NCI-H2196 (cell line): ENCODE measurements at regions not wholly inside any gene's neighbourhood (a gene's known extent, or its start where the extent isn't known, plus 50 kb on each side); places are given as distances from the start of the nearest gene placed in this dataset.

ENCODE experiments used
- DNase-seq: peaks from one replicate; lab custom pipeline; 2025; ENCODE audit not compliant: unreplicated experiment; lab: John Stamatoyannopoulos, UW

- DNase-seq: no peak
These were observed 1134.4 kb upstream of the TSPY4 start for GRCh38 chrY:8202837-8203236.

DNA sequence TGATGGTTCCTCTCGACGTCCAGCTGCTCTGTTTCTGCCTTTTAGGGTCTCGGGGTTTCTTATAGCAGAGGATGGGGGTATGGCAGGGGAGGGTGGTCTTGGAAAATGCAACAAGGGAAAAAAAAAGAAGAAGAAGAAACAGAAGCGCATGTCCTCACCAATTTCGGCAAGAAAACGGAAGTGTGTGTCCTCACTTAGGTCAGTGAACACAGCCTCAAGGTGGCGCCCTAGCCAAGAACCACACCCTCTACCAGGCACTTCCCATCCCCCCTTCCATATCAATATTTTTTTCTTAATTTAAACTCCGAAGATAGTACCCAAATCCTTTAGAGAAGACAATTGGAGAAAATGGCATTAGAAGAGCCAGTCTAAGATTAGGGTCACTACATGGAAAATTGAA lies 1096.1 kb upstream of the TSPY4 start:
- DNase-seq: no peak

DNA sequence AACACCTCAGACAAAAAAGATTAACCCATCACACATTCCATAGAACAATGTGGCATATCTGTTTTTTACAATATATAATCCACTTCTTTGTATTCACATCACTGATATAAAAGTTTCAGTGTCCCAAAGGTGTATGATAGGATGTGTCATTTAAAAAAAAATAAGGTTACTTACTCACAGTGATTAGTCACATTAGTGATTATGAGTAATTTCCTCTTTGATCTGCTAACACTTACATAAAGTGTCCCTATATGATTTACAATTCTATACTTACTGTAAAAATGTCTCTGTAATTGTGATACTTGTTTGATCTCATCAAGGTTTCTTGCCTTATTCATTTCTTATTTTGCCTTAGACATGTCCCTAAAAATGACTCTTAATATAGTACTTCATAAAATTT lies 1063.5 kb upstream of the TSPY4 start:
- DNase-seq: no peak

DNA sequence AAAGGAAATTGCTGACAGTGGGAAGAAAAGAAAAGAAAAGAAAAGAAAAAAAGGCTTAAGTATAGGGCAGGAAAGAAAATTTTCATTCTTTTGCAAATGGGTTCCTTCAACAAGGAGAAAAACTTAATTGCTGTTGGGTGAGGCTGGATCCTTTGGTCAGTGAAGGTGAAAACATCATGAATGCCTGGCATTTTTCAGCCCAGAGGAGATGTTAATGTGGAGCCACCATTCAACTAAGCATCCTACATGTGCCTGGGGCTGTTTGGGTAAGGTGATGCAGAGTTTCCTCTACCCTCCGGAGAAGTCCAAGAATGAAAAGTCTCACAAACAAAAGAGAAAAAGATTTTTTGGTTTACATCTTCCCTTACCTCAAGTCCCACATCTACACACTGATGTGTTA lies 1032.2 kb upstream of the TSPY4 start:
- DNase-seq: no peak

- no peak for DNase-seq
These were observed 1013.2 kb upstream of the TSPY4 start for GRCh38 chrY:8324113-8324512.

GRCh38 chrY:8326944-8327343 lies 1010.3 kb upstream of the TSPY4 start:
- DNase-seq: no peak

GRCh38 chrY:8327708-8328354 lies 1009.4 kb upstream of the TSPY4 start:
- no peak for DNase-seq

- no peak for DNase-seq
These were observed 1007.8 kb upstream of the TSPY4 start for GRCh38 chrY:8329431-8329830.

- DNase-seq: no peak
These were observed 1007.3 kb upstream of the TSPY4 start for GRCh38 chrY:8329929-8330328.

DNA sequence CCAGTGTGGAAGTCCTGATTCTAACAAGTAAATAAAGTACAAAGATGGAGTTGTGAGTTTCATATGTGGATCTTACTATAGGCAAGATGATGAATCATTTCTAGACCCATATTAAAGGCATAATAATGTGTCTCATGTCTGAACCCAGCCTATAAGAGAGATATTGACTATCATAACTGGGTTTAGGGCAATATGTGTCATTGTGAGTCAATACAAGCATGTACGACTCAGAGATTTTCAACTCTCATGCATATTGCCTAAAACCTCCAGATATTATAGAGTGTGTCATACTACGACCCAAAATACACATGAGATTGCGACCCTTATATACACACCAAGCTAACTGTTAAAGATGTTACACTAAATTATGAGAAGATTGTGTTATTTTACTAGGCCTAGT lies 1003.9 kb upstream of the TSPY4 start:
- no peak for DNase-seq

DNA sequence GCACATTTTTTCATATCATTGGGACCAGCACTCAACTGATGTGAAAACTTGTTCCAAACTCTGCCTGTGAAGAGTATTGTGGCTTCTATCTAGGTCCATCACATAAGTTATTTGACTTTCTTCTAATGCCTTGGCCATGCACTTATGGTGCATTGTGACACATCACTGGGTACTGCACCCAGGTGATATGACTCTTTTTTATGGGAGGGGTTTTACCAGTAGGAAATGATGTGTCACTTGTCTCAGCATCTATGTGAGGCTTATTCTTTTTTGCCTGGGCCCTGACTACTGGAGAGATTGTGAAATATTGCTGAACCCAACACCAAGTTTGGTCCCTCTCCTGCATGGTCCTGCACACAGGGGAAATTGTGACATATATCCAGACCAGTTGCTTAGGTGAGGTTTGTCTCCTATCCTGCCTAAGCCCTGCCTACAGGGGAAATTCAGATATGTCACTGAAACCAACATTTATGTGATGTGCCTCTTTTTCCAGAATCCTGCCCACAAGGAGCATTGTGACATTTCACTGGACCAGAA lies 1001.9 kb upstream of the TSPY4 start:
- DNase-seq: no peak

DNA sequence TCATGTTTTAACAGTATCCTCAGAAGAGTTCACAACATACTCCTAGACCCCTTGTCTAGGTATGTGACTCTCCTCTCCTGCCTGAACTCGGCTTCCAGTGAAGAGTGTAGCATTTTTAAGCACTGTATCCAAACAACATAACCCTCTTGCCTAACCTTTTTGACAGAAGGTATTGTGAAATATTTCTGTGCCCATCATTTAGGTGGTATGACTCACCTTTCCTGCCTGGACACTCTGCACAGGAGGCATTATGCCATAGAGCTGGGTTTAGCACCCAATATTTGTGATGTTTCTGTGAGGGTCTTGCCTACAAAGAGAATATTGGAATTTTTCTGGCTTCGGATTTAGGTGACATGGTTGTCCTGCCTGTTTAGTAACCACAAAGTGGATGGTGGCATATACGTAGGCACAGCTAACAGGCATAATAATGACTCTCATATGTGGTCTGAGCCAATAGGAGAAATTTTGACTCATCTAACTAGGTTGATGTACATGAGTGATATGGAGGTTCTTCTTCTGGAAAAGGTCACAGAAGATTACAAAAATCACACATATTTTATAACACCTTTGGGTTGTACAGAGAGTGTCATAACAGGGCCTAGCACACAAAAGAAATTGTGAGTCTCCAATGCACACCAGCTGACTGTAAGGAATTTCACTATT lies 1001.0 kb upstream of the TSPY4 start:
- DNase-seq: no peak

DNA sequence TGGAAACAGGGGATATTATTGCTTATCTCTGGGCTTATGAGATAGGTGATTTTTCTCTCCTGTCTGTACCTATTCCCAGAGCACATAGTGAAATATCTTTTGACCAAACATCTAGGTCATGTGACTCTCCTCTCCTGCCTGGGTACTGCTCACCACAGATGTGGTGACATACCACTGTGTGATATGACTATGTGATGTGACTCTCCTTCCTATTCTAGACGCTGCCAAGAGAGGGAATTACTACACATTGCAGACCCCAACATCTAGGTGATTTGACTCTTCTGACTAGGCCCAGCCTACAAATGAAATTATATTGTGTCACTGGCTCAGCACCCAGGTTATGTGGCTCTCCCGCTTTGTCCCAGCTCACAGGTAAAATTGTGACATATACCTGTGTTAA lies 996.3 kb upstream of the TSPY4 start:
- no peak for DNase-seq

GRCh38 chrY:8342173-8342572 lies 995.1 kb upstream of the TSPY4 start:
- no peak for DNase-seq

DNA sequence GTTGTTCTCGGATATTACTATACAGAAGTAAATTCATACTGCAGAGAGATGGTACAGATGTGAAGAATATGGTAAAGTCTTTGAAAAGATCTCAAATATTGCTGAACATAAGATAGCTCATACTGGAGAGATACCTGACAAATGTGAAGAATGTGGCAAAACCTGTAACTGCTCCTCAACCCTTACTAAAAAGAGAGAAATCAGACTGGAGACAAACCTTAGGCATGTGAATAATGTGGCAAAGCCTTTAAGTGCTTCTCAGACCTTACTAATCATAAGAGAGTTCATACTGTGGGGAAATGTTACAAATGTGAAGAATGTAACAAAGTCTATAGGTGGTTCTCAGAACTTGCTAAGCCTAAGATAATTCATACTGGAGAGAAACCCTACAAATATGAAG lies 986.0 kb upstream of the TSPY4 start:
- DNase-seq: no peak

DNA sequence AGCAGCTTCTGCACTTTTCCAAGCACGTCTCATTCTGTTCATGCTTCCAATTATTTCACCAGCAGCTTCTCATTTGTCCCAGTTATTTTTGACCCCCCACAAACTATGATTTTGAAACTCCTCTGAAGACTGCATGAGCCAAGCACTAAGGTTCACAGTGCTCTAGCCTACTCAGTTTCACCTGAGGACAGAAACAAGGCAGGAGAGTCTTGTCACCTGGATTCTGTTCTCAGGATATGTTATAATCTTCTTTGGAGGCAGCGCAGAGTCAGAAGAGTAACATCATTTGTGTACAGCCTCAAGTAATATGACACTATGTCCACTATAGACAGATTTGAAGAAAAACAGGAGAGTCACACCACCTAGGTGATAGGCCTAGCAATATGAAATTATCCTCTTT lies 985.1 kb upstream of the TSPY4 start:
- DNase-seq: no peak

DNA sequence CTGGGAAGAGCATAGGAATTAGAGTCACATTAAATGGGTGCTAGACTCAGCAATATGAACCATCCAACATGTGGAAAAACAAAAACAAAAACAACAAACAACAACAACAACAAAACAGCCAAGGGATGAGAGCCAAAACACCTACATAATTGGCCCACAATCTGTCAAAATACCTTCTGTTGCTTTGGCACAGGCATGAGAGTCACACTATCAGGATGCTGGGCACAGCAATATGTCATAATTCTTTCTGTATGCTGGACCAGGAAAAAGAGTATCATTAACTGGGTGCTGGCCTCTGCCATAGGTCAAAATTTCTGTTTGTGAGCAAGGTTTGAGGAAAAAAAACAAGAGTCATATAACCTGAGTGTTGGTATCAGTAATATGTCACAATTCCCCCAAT lies 979.1 kb upstream of the TSPY4 start:
- DNase-seq: no peak

GRCh38 chrY:8361715-8362114 lies 975.5 kb upstream of the TSPY4 start:
- no peak for DNase-seq

- no peak for DNase-seq
These were observed 959.8 kb upstream of the TSPY4 start for GRCh38 chrY:8377491-8377890.

DNA sequence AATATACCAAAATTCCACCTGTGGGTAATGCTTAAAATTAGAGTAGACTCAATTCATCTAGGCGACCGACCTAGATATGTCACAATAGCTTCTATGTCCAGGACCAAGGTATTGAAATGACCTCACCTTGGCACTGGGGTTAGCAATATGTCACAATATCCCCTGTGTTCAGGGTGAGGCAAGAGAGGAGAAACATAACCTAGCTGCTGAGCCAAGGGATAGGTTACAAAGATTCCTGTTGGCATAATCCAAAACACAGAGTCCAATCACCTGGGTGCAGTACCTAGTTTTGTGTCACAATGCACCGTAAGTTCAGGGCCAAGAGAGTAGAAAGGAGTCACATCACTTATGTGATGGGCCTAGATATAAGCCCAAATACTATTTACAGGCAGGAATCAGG lies 957.5 kb upstream of the TSPY4 start:
- DNase-seq: no peak

DNA sequence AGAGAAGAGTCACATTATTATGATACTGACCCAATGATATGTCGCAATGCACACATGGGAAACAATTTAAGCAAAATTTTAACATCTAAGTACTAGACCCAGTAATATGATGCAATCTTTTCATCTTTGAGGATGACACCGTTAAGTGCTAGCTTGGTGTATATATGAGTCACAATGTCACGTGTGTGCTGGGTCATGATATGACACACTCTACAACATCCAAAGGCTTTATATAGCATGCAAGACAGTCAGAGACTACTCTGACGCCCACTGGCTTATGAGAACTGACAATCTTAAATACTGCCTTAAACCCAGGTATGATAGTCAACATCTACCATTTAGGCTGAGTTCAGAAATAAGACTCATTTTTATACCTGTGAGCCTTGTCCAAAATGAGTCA lies 955.8 kb upstream of the TSPY4 start:
- no peak for DNase-seq

- no peak for DNase-seq
These were observed 951.2 kb upstream of the TSPY4 start for GRCh38 chrY:8386053-8386452.

GRCh38 chrY:8388512-8388911 lies 948.8 kb upstream of the TSPY4 start:
- DNase-seq: no peak
